ENCODE measurements at regions not wholly inside any gene's neighbourhood (a gene's known extent, or its start where the extent isn't known, plus 50 kb on each side); places are given as distances from the start of the nearest gene placed in this dataset.

- 52 to 76% methylated on average over 8 of the region's 8 CpGs for WGBS, 2 donors
- Histone ChIP-seq H3K9ac (ENCODE audit: insufficient read depth in 1 of 2, low read length in 2 of 2) (no peak overlapping the region), H3K4me3 (no peak overlapping the region), H3K4me1 (ENCODE audit: control insufficient read depth in 5 of 5, insufficient read depth in 5 of 5, low read length in 5 of 5) (peaks cover 0 to 6% (median 0%) of the 10 kb centered on the region in 5 donors), H3K9me3 (ENCODE audit: control insufficient read depth in 4 of 4, insufficient read depth in 3 of 4, low read length in 3 of 4) (no peaks in the 10 kb centered on the region), H3K27ac (ENCODE audit: low read depth in 1 of 2, low read length in 1 of 2) (no peak overlapping the region), H3K36me3 (ENCODE audit: control insufficient read depth in 4 of 4, insufficient read depth in 4 of 4, low read length in 4 of 4) (no peaks in the 10 kb centered on the region), H3K27me3 (ENCODE audit: control insufficient read depth in 3 of 3, insufficient read depth in 3 of 3, low read length in 2 of 3) (no peaks in the 10 kb centered on the region)
- ATAC-seq (ENCODE audit: insufficient read depth, low FRiP score), result no peak
- no peak for DNase-seq
- TF ChIP-seq CTCF (IDR thresholded peaks at IDR 0.05; ENCODE audit: control extremely low read depth, extremely low read depth), result no peak
Measured at GRCh38 chr15:39396979-39397615, 183.8 kb upstream of the THBS1 start.

GRCh38 chr15:39397883-39398282 lies 183.0 kb upstream of the THBS1 start:
- 93 to 94% methylated on average over 3 of the region's 3 CpGs for WGBS, 2 donors
- no peak overlapping the region for H3K9ac ChIP-seq (ENCODE audit: insufficient read depth in 1 of 2, low read length in 2 of 2)
- no peak for DNase-seq
- H3K27ac ChIP-seq (ENCODE audit: low read depth in 1 of 2, low read length in 1 of 2), result no peak overlapping the region
- H3K27me3 ChIP-seq (ENCODE audit: control insufficient read depth in 3 of 3, insufficient read depth in 3 of 3, low read length in 2 of 3), result no peaks in the 10 kb centered on the region
- no peak for TF ChIP-seq CTCF (IDR thresholded peaks at IDR 0.05; ENCODE audit: control extremely low read depth, extremely low read depth)
- H3K4me3 ChIP-seq, result no peak overlapping the region
- no peaks in the 10 kb centered on the region for H3K4me1 ChIP-seq (ENCODE audit: control insufficient read depth in 5 of 5, insufficient read depth in 5 of 5, low read length in 5 of 5)
- no peaks in the 10 kb centered on the region for H3K9me3 ChIP-seq (ENCODE audit: control insufficient read depth in 4 of 4, insufficient read depth in 3 of 4, low read length in 3 of 4)
- H3K36me3 ChIP-seq (ENCODE audit: control insufficient read depth in 4 of 4, insufficient read depth in 4 of 4, low read length in 4 of 4), result no peaks in the 10 kb centered on the region
- ATAC-seq (ENCODE audit: insufficient read depth, low FRiP score), result no peak

GRCh38 chr15:39399600-39399999 lies 181.3 kb upstream of the THBS1 start:
- DNase-seq, result no peak
- H3K27ac ChIP-seq (ENCODE audit: low read depth in 1 of 2, low read length in 1 of 2), result no peak overlapping the region
- H3K4me3 ChIP-seq, result no peak overlapping the region
- no peaks in the 10 kb centered on the region for H3K27me3 ChIP-seq (ENCODE audit: control insufficient read depth in 3 of 3, insufficient read depth in 3 of 3, low read length in 2 of 3)
- no peak for ATAC-seq (ENCODE audit: insufficient read depth, low FRiP score)
- WGBS, 2 donors, result 94 to 96% methylated on average over 2 of the region's 2 CpGs
- TF ChIP-seq CTCF (IDR thresholded peaks at IDR 0.05; ENCODE audit: control extremely low read depth, extremely low read depth), result no peak
- peaks cover 2 to 17% (median 5%) of the 10 kb centered on the region in 5 donors for H3K4me1 ChIP-seq (ENCODE audit: control insufficient read depth in 5 of 5, insufficient read depth in 5 of 5, low read length in 5 of 5)
- H3K36me3 ChIP-seq (ENCODE audit: control insufficient read depth in 4 of 4, insufficient read depth in 4 of 4, low read length in 4 of 4), result no peaks in the 10 kb centered on the region
- H3K9ac ChIP-seq (ENCODE audit: insufficient read depth in 1 of 2, low read length in 2 of 2), result no peak overlapping the region
- no peaks in the 10 kb centered on the region for H3K9me3 ChIP-seq (ENCODE audit: control insufficient read depth in 4 of 4, insufficient read depth in 3 of 4, low read length in 3 of 4)

GRCh38 chr15:39400002-39400401 lies 180.9 kb upstream of the THBS1 start:
- WGBS, 2 donors, result 97% methylated on average over 1 of the region's 1 CpG
- TF ChIP-seq CTCF (IDR thresholded peaks at IDR 0.05; ENCODE audit: control extremely low read depth, extremely low read depth), result no peak

More at GRCh38 chr15:39400002-39400401, 180.9 kb upstream of the THBS1 start:
- DNase-seq, result no peak
- H3K4me3 ChIP-seq, result no peak overlapping the region
- no peaks in the 10 kb centered on the region for H3K9me3 ChIP-seq (ENCODE audit: control insufficient read depth in 4 of 4, insufficient read depth in 3 of 4, low read length in 3 of 4)
- H3K4me1 ChIP-seq (ENCODE audit: control insufficient read depth in 5 of 5, insufficient read depth in 5 of 5, low read length in 5 of 5), result peaks cover 2 to 21% (median 5%) of the 10 kb centered on the region in 5 donors
- H3K36me3 ChIP-seq (ENCODE audit: control insufficient read depth in 4 of 4, insufficient read depth in 4 of 4, low read length in 4 of 4), result no peaks in the 10 kb centered on the region
- H3K27ac ChIP-seq (ENCODE audit: low read depth in 1 of 2, low read length in 1 of 2), result no peak overlapping the region
- no peaks in the 10 kb centered on the region for H3K27me3 ChIP-seq (ENCODE audit: control insufficient read depth in 3 of 3, insufficient read depth in 3 of 3, low read length in 2 of 3)
- ATAC-seq (ENCODE audit: insufficient read depth, low FRiP score), result no peak
- H3K9ac ChIP-seq (ENCODE audit: insufficient read depth in 1 of 2, low read length in 2 of 2), result no peak overlapping the region
